PC-3 (cell line): ENCODE measurements at regions not wholly inside any gene's neighbourhood (a gene's known extent, or its start where the extent isn't known, plus 50 kb on each side); places are given as distances from the start of the nearest gene placed in this dataset.

Experiments used
- ATAC-seq: fragments of 200-7000 bp; cut with Tn5 transposase; 2 replicates; pipeline ENCODE4 v1.9.1; 2020; ENCODE audit warnings: mild to moderate bottlenecking, moderate library complexity
- BruUV-seq: library from RNA; stranded (reverse); fragments of 400-500 nt; replicated peaks from 2 replicates; lab custom pipeline; 2021; lab: Mats Ljungman, UMichigan
- CTCF ChIA-PET: fragments of 300-600 bp; sonication (Branson Sonifier 250); formaldehyde crosslinking; loops from one replicate; lab custom pipeline; 2022; ENCODE audit warnings: antibody characterized with exemption; lab: Charles Lee
- POLR2A ChIA-PET: fragments of 300-600 bp; sonication (Branson Sonifier 250); formaldehyde crosslinking; loops from one replicate; lab custom pipeline; 2022; ENCODE audit warnings: antibody characterized with exemption; ENCODE audit not compliant: unreplicated experiment; lab: Charles Lee
- DNase-seq: peaks from one replicate; pipeline ENCODE4 v3.0.0-alpha.2; 2015
- H2AFZ ChIP-seq: fragments of 300-600 bp; sonication (generic); 2 replicates; pipeline ENCODE4 v1.6.0; 2016; ENCODE audit warnings: antibody characterized with exemption, low read length
- H3F3A ChIP-seq: fragments of 300-600 bp; sonication (generic); one replicate; pipeline ENCODE4 v1.6.0; 2017; ENCODE audit warnings: antibody characterized with exemption, low read length, control low read depth, mild to moderate bottlenecking; ENCODE audit not compliant: unreplicated experiment
- H3K27ac ChIP-seq: fragments of 300-600 bp; sonication (generic); 2 replicates; pipeline ENCODE4 v1.5.1; 2016; ENCODE audit warnings: mild to moderate bottlenecking, low read length
- H3K27me3 ChIP-seq: fragments of 300-600 bp; sonication (generic); 2 replicates; pipeline ENCODE4 v1.6.1; 2016; ENCODE audit warnings: low read length, mixed read lengths
- H3K36me3 ChIP-seq: fragments of 300-600 bp; sonication (generic); 2 replicates; pipeline ENCODE4 v1.6.1; 2016; ENCODE audit warnings: low read depth, mixed run types, low read length, mixed read lengths
- H3K4me1 ChIP-seq: fragments of 300-600 bp; sonication (generic); 2 replicates; pipeline ENCODE4 v1.5.1; 2016; ENCODE audit warnings: low read length; ENCODE audit not compliant: insufficient read depth
- H3K4me2 ChIP-seq: fragments of 300-600 bp; sonication (generic); 2 replicates; pipeline ENCODE4 v1.6.0; 2016; ENCODE audit warnings: low read length
- H3K4me3 ChIP-seq: fragments of 300-600 bp; sonication (generic); 2 replicates; pipeline ENCODE4 v1.5.1; 2016; ENCODE audit warnings: mild to moderate bottlenecking, low read length, mixed read lengths
- H3K79me2 ChIP-seq: fragments of 300-600 bp; sonication (generic); 2 replicates; pipeline ENCODE4 v1.6.1; 2017; ENCODE audit warnings: low read length, mixed read lengths
- H3K9ac ChIP-seq: fragments of 300-600 bp; sonication (generic); 2 replicates; pipeline ENCODE4 v1.6.0; 2016; ENCODE audit warnings: mild to moderate bottlenecking, low read length
- H3K9me2 ChIP-seq: fragments of 300-600 bp; sonication (generic); replicated peaks from 2 replicates; pipeline ENCODE4 v1.6.1; 2016; ENCODE audit warnings: mixed run types, low read length, mixed read lengths
- H3K9me3 ChIP-seq: fragments of 300-600 bp; sonication (generic); 2 replicates; pipeline ENCODE4 v1.6.1; 2016; ENCODE audit warnings: low read length, mixed read lengths
- H4K20me1 ChIP-seq: fragments of 300-600 bp; sonication (generic); 2 replicates; pipeline ENCODE4 v1.6.1; 2016; ENCODE audit warnings: low read length, mixed read lengths
- EZH2 ChIP-seq: fragments of 300-600 bp; sonication (generic); IDR thresholded peaks from one replicate; pipeline ENCODE4 v1.6.1; 2017; ENCODE audit warnings: antibody characterized with exemption, mild to moderate bottlenecking, low read length; ENCODE audit not compliant: unreplicated experiment
- EZH2phosphoT487 ChIP-seq: fragments of 300-600 bp; sonication (generic); IDR thresholded peaks from 2 replicates; pipeline ENCODE4 v1.6.1; 2018; ENCODE audit warnings: mild to moderate bottlenecking, antibody characterized with exemption, low read length, borderline replicate concordance
- intact Hi-C: fragments of 100-400 bp; cut with micrococcal nuclease; formaldehyde crosslinking; loops from 2 replicates; pipeline ENCODE4 v1.9.0; 2023
- TF ChIP-seq, protein P1 (sequence below): fragments of 300-600 bp; sonication (generic); conservative IDR thresholded peaks from 2 replicates; pipeline ENCODE4 v1.5.1; 2017; ENCODE audit warnings: antibody characterized with exemption, low read depth, mild to moderate bottlenecking, low read length

DNA sequence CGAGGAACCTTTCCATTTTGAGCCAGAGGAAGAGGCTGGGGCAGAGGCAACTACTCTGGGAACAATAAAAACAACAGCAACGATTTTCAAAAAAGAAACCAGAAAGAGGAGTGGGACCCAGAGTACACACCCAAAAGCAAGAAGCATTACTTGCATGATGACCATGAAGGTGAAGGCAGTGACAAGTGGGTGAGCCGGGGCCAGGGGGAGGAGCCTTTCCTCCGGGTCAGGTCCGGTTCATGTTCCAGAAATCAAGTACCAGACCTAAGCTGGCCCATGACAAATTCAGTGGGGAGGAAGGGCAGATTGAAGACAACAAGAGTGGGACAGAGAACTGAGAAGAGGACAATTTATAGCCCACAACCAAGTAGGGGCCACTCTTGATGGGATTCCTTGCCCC is 77.2 kb upstream of the STT3B start:
- no peaks in the 10 kb centered on the region for H3K27me3 ChIP-seq
- intact Hi-C loops: no loop called here
- no peaks in the 10 kb centered on the region for H3K4me1 ChIP-seq
- no peaks in the 10 kb centered on the region for H3K9me3 ChIP-seq
- H3F3A ChIP-seq: no peaks in the 10 kb centered on the region
- no peak for ATAC-seq
- CTCF ChIA-PET: no interaction called here
- TF ChIP-seq EZH2 (no peak), EZH2phosphoT487 (no peak)
- TF ChIP-seq, protein P1, sequence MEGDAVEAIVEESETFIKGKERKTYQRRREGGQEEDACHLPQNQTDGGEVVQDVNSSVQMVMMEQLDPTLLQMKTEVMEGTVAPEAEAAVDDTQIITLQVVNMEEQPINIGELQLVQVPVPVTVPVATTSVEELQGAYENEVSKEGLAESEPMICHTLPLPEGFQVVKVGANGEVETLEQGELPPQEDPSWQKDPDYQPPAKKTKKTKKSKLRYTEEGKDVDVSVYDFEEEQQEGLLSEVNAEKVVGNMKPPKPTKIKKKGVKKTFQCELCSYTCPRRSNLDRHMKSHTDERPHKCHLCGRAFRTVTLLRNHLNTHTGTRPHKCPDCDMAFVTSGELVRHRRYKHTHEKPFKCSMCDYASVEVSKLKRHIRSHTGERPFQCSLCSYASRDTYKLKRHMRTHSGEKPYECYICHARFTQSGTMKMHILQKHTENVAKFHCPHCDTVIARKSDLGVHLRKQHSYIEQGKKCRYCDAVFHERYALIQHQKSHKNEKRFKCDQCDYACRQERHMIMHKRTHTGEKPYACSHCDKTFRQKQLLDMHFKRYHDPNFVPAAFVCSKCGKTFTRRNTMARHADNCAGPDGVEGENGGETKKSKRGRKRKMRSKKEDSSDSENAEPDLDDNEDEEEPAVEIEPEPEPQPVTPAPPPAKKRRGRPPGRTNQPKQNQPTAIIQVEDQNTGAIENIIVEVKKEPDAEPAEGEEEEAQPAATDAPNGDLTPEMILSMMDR: no peak
- POLR2A ChIA-PET: interaction anchor here (0.6 kb wide), 1 partner anchor 404 kb away, joined by 5 read pairs; no protein-coding TSS in a partner anchor
- H3K9me2 ChIP-seq: no peaks in the 10 kb centered on the region; the same call in 1 of the 2 replicates
- BruUV-seq: no TSS peak
- H3K36me3 ChIP-seq: no peaks in the 10 kb centered on the region
- no peaks in the 10 kb centered on the region for H3K79me2 ChIP-seq
- no peak for DNase-seq
- H3K27ac ChIP-seq: no peak overlapping the region
- no peak overlapping the region for H3K4me2 ChIP-seq
- H3K9ac ChIP-seq: no peak overlapping the region
- H2AFZ ChIP-seq: no peak overlapping the region
- no peak overlapping the region for H3K4me3 ChIP-seq
- no peaks in the 10 kb centered on the region for H4K20me1 ChIP-seq

DNA sequence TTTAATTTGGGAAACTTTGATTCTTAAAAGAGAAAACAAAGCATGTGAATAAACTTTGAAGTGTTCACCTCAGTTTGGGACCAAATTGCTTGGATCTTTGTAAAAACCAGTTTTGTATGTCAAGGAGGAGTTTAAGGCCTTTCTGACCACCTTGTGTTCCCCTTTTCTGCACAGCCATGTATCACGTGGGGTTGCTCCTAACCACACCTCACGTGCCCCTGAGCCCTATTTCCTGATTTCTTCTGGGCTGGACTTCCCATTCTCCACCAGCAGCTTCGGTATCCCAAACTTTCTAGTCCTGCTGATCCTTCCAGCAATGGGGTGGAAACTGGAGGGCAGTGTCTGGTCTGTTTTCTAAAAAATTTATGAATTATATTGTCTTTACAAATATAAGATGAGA is 76.4 kb upstream of the STT3B start:
- Histone ChIP-seq H3K4me1 (no peaks in the 10 kb centered on the region), H3K27me3 (no peaks in the 10 kb centered on the region), H3K9me2 (no peaks in the 10 kb centered on the region; the same call in 1 of the 2 replicates), H3K4me3 (no peak overlapping the region), H3K27ac (no peak overlapping the region), H3K36me3 (no peaks in the 10 kb centered on the region), H3K9ac (no peak overlapping the region), H3K79me2 (no peaks in the 10 kb centered on the region), H3K4me2 (no peak overlapping the region), H2AFZ (no peak overlapping the region), H4K20me1 (no peaks in the 10 kb centered on the region), H3F3A (no peaks in the 10 kb centered on the region), H3K9me3 (no peaks in the 10 kb centered on the region)
- intact Hi-C loops: no loop called here
- no peak for TF ChIP-seq EZH2
- DNase-seq: no peak
- POLR2A ChIA-PET: interaction anchor here (0.6 kb wide), 1 partner anchor 184 kb away, joined by 4 read pairs; no protein-coding TSS in a partner anchor
- no TSS peak for BruUV-seq
- ATAC-seq: no peak
- CTCF ChIA-PET: no interaction called here

DNA sequence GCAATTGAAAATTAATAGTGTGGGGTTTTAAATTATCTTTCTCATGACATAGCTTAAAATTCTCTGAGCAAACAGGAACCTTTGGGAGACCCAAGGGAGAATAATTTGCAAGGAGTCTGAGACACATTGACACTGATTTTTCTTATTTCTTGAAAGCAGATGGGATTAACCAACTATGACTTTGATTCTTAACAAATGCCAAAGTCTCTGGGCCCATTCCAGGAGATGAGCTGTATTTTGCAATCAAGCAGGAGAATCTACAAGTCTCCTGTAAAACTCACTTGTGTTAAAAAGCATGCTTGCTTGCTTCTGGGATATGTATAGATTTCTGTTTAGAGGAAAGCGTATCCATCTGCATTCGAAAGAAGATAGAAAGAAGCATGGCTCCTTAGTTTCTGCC is 71.3 kb upstream of the STT3B start:
- Histone ChIP-seq H3K4me3 (no peak overlapping the region), H3K4me1 (no peaks in the 10 kb centered on the region), H3K36me3 (no peaks in the 10 kb centered on the region), H3K79me2 (no peaks in the 10 kb centered on the region), H3K9me3 (no peaks in the 10 kb centered on the region), H3K4me2 (no peak overlapping the region), H3K9ac (no peak overlapping the region), H4K20me1 (no peaks in the 10 kb centered on the region), H3K27ac (no peak overlapping the region), H3K27me3 (no peaks in the 10 kb centered on the region), H2AFZ (no peak overlapping the region), H3F3A (no peaks in the 10 kb centered on the region), H3K9me2 (no peaks in the 10 kb centered on the region)
- BruUV-seq: no TSS peak
- DNase-seq (no peak), ATAC-seq (no peak)
- ChIA-PET CTCF (interaction anchor here (0.7 kb wide), 1 partner anchor 208 kb away, joined by 3 read pairs; no protein-coding TSS in a partner anchor), POLR2A (no interaction called here)
- intact Hi-C loops: no loop called here
- TF ChIP-seq EZH2: no peak
